ENCODE measurements at regions not wholly inside any gene's neighbourhood (a gene's known extent, or its start where the extent isn't known, plus 50 kb on each side); places are given as distances from the start of the nearest gene placed in this dataset.

DNA sequence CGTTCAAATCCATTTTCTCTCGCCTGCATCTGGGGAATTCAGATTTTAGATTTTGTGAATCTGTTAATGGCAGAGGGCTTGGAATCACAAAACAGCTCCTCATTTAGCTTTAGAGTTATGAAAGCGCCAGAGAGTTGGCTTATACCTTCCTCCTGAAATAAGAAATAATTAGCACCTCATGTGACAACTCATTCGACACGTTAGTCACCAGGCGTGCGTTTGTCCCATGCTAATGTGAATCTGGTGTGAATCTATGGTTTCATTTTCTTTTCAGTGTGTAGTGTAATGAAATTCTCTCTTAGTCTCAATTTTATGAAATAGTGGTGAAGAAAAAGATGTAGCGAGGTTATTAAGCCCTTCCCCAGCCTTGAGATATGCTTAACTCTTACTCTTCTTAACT lies 89.4 kb downstream of the EDEM1 start:
- TF ChIP-seq, protein P1, sequence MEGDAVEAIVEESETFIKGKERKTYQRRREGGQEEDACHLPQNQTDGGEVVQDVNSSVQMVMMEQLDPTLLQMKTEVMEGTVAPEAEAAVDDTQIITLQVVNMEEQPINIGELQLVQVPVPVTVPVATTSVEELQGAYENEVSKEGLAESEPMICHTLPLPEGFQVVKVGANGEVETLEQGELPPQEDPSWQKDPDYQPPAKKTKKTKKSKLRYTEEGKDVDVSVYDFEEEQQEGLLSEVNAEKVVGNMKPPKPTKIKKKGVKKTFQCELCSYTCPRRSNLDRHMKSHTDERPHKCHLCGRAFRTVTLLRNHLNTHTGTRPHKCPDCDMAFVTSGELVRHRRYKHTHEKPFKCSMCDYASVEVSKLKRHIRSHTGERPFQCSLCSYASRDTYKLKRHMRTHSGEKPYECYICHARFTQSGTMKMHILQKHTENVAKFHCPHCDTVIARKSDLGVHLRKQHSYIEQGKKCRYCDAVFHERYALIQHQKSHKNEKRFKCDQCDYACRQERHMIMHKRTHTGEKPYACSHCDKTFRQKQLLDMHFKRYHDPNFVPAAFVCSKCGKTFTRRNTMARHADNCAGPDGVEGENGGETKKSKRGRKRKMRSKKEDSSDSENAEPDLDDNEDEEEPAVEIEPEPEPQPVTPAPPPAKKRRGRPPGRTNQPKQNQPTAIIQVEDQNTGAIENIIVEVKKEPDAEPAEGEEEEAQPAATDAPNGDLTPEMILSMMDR (IDR thresholded peaks at IDR 0.05): no peak
- no peak for TF ChIP-seq POLR2A (IDR thresholded peaks at IDR 0.05)

Data from testis (tissue), 2 donors.